D721Med (cell line): ENCODE measurements at regions not wholly inside any gene's neighbourhood (a gene's known extent, or its start where the extent isn't known, plus 50 kb on each side); places are given as distances from the start of the nearest gene placed in this dataset.

Experiments
- DNase-seq: peaks from one replicate; pipeline ENCODE4 v3.0.0; 2011; ENCODE audit warnings: low spot score; ENCODE audit not compliant: insufficient read length
- FAIRE-seq: peaks from 2 replicates; lab custom pipeline; 2011; peaks lifted over from hg19 to GRCh38; lab: Jason Lieb, UNC
- TF ChIP-seq, protein P1 (sequence below): IDR thresholded peaks from 2 replicates; pipeline ENCODE4 v1.5.1; 2012; ENCODE audit warnings: mild to moderate bottlenecking, control low read depth; ENCODE audit not compliant: insufficient read depth; ENCODE audit errors: missing control alignments

- TF ChIP-seq, protein P1, sequence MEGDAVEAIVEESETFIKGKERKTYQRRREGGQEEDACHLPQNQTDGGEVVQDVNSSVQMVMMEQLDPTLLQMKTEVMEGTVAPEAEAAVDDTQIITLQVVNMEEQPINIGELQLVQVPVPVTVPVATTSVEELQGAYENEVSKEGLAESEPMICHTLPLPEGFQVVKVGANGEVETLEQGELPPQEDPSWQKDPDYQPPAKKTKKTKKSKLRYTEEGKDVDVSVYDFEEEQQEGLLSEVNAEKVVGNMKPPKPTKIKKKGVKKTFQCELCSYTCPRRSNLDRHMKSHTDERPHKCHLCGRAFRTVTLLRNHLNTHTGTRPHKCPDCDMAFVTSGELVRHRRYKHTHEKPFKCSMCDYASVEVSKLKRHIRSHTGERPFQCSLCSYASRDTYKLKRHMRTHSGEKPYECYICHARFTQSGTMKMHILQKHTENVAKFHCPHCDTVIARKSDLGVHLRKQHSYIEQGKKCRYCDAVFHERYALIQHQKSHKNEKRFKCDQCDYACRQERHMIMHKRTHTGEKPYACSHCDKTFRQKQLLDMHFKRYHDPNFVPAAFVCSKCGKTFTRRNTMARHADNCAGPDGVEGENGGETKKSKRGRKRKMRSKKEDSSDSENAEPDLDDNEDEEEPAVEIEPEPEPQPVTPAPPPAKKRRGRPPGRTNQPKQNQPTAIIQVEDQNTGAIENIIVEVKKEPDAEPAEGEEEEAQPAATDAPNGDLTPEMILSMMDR = no peak
- DNase-seq (no peak), FAIRE-seq (no peak)
Observed at GRCh38 chr12:58803908-58804307, 116.4 kb downstream of the LRIG3 start.

- DNase-seq (no peak), FAIRE-seq (no peak)
- TF ChIP-seq, protein P1 = peak; percentile 15
Observed at GRCh38 chr12:58804749-58805148, 115.6 kb downstream of the LRIG3 start.

DNA sequence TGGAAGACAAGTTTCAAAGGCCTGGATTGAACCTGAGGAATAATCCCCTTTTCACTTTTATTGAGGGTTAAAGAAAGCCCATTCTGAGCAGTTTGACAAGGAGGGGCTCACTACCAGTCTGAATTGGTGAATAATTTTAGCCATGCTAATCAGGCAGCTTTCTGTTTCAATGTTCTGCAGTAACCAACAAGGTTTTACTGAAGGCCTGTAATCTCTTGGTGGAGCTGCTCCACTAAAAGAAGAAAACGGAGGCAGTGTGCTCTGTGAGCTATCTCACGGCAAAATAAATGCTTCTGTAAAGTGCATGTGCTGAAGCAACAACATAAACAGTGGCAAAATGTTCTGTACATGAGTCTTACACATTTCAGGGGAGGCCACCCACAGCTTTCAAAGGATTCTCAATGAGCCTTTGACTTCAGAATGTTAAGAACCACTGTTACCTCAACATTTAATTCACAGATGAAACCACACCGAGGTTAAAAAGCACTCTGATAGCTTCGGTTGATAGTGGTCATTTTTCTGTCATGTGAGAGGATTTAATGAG is 111.2 kb downstream of the LRIG3 start:
- TF ChIP-seq, protein P1 = no peak
- FAIRE-seq = no peak
- no peak for DNase-seq

GRCh38 chr12:58811346-58811745 is 109.0 kb downstream of the LRIG3 start:
- DNase-seq (no peak), FAIRE-seq (no peak)
- TF ChIP-seq, protein P1 = no peak

- FAIRE-seq (no peak), DNase-seq (no peak)
- TF ChIP-seq, protein P1 = no peak
Observed at GRCh38 chr12:58812214-58812613, 108.1 kb downstream of the LRIG3 start.

- DNase-seq = no peak
- no peak for FAIRE-seq
- TF ChIP-seq, protein P1 = no peak
Observed at GRCh38 chr12:58814036-58814435, 106.3 kb downstream of the LRIG3 start.

- TF ChIP-seq, protein P1 = no peak
- FAIRE-seq (no peak), DNase-seq (no peak)
Observed at GRCh38 chr12:58815235-58815634, 105.1 kb downstream of the LRIG3 start.
